ENCODE measurements at regions not wholly inside any gene's neighbourhood (a gene's known extent, or its start where the extent isn't known, plus 50 kb on each side); places are given as distances from the start of the nearest gene placed in this dataset.

DNA sequence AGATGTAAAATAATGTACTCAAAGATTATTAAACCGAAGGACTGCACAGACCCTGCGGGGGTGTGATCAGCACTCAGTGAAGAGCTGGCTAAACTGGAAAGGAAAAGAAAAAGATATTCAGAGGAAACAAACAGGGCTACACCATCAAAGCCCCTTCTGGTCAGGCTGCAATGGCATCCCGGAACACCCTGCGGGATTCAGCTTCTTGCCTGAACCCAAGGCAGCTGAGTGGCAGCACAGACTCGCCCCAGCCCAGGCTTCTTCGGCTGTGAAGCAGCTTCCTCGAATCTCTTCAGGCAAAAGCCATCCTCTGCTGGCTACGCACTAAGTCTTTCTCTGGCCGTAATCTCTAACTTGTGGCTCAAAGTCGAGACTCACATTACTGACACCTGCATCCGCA lies 220.9 kb downstream of the TEX29 start:
- no peak for DNase-seq

- DNase-seq = no peak
These were observed 221.5 kb downstream of the TEX29 start for GRCh38 chr13:111541752-111542529.

GRCh38 chr13:111542530-111543341 lies 222.3 kb downstream of the TEX29 start:
- DNase-seq = no peak

GRCh38 chr13:111546921-111547675 lies 226.7 kb downstream of the TEX29 start:
- no peak for DNase-seq

DNA sequence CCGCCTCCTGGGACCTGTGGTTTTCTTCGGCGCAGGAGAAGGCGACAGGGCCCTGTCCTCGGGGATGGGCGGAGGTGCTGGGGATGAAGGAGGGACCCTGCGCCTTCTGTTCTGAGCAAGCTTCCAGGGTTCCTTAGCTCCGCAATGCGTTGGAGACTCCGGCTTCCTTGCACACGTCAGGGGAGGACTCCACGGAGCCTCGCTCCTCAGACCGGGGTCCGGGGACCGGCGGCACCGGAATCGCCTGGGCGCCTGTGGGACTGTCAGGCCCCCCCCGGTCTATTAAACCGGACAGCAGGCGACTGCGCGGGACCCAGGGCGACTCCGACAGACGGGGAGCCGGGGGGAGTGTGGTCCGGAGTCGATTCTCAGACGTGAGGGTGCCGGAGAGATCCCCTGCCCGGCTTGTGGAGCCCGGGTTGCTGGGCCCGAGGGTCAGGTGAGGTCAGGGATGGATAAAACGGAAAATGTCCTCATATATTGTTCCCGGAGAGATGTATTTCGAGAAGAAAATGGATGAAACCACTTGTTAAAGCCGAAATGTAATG lies 227.4 kb downstream of the TEX29 start:
- no peak for DNase-seq

GRCh38 chr13:111548301-111548700 lies 227.9 kb downstream of the TEX29 start:
- DNase-seq = no peak

GRCh38 chr13:111548805-111549204 lies 228.4 kb downstream of the TEX29 start:
- no peak for DNase-seq

- DNase-seq = no peak
These were observed 229.0 kb downstream of the TEX29 start for GRCh38 chr13:111549464-111549863.

GRCh38 chr13:111550062-111550461 lies 229.6 kb downstream of the TEX29 start:
- DNase-seq = no peak

DNA sequence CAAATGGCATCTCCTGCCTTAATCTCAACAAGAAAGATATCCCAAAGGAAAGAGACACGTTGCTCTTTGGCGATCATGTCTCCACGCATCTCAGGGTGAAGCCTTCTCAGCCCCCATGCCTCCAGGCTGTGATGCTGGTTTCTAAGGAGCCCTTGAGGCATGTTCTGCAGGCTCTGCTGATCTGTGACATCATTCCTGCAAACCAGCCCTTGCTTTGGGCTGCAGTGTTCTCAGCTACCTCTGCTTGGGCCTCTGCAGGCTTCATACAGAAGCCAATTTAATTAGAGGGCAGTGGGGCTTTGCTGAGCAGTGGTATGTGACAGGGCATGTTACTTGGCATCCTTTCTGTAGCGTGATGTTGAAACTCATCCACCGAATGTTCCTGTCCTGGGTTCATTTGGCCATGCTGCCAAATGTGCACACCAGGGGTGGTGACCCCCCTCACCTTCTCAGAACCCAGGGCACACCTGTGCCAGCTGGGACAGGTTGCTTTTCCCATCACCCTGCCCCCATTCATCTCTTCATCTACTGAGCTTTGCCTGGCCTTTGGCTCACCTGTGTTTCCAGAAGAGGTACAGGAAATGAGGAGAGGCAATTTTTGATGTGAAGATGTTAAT lies 230.9 kb downstream of the TEX29 start:
- DNase-seq = no peak

DNA sequence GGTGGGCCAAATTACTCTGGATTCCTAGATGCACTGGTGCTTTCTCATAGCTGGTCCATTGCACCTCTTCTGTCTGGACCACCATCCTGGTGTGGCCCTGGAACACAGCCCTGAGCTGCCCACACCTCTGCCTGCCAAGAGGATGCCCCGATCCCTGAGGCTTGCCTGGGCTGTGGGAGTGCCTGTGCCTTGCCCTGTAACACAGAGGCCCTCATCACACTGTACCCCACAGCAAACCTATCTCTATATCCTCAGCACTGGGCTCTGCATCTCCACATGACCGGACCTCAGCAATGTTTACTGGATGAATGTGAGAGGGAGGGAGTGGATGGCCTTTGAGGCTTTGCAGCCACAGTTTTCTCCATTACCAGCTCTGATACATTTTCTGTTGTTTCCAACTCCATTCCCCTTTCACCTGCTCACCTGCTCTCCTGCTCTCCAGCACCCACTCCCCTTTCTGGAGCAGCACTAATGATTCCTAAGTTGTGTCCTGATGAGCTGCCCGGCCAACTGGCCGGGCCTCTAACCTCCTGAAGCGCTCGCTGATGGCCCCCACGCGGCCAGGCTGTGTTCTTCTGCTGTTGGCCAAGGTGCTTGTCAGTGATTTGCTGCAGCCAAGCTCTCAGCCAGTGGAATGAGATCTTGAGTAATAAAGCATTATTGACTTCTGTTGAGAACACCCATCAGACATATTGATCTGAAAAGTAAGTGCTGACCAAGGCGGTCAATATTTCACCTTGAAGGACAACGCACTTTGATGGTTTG lies 232.6 kb downstream of the TEX29 start:
- no peak for DNase-seq

DNA sequence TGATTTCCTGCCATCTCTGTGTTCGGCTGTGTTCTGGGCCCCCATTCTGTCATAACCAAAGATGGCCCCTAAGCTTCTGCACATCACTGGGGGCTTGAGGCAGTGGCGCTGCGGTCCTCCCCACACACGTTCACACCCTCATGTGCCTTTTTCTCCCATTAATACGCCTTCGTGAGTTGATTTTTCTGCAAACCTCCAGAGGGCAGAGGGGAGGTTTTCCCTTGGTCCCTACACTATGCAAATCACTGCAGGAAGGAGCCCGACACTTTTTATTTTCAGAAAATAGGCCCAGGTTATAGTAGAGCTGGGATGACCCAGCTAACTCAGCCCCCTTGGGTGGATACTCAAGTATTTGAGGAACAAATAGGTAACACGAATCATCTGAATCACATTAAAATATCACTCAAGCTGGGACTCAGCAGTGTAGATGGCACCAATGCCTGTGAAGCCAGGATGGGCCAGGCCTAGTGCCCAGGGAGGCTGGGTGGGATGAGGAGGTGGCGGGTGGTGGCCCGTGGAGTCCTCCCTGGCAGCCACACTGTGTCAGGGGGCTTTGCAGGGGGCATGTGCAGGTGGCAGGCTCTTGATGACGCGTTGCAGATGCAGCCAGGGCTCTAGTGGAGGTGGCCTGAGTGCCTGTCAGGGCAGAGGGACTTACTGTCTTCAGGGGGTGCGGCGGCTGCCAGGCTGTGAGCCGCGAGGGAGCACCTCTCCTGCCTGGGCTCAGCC lies 234.3 kb downstream of the TEX29 start:
- DNase-seq = no peak

DNA sequence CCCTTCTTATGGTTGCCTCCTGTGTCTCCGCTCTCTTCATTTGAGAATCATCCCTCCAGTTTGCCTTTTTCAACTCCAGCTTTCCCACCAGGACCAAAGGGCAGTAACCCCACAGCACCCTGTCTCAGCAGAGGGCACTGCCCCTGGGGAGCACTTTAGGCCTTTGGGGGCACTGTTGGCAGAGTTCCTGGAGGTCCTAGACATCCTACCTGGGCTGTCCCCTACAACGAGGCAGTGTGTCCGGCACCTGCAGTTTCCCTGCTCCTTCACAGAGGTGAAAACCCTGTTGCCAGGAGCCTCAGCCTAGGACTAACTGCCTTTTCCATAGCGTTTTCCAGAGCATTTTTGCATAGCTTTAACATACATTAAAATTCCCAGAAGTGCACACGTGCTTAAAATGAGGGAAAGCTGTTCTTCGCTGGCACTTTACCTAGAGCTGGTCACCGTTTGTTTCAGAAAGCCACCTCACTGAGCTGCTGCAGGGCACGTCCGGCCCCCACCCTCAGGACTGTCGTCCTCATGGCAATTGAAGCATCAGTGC lies 234.9 kb downstream of the TEX29 start:
- no peak for DNase-seq

- DNase-seq = no peak
These were observed 235.5 kb downstream of the TEX29 start for GRCh38 chr13:111555903-111556302.

DNA sequence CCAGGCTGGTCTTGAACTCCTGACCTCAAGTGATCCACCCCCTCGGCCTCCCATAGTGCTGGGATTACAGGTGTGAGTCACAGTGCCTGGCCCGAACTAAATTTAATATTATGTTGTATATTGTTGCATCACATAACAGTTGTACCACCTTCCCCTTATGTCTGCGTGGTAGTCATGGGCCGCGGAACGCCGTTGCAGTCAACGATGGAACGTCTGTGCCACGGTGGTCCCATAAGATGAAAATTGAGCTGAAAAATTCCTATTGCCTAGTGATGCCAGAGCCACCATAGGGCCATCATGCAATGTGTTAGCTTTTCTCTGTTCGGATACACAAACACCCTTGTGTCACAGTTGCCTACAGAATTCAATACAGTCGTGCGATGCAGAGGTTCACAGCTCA lies 236.1 kb downstream of the TEX29 start:
- no peak for DNase-seq

- DNase-seq = no peak
These were observed 237.7 kb downstream of the TEX29 start for GRCh38 chr13:111557921-111558699.

- no peak for DNase-seq
These were observed 238.3 kb downstream of the TEX29 start for GRCh38 chr13:111558700-111559088.

DNA sequence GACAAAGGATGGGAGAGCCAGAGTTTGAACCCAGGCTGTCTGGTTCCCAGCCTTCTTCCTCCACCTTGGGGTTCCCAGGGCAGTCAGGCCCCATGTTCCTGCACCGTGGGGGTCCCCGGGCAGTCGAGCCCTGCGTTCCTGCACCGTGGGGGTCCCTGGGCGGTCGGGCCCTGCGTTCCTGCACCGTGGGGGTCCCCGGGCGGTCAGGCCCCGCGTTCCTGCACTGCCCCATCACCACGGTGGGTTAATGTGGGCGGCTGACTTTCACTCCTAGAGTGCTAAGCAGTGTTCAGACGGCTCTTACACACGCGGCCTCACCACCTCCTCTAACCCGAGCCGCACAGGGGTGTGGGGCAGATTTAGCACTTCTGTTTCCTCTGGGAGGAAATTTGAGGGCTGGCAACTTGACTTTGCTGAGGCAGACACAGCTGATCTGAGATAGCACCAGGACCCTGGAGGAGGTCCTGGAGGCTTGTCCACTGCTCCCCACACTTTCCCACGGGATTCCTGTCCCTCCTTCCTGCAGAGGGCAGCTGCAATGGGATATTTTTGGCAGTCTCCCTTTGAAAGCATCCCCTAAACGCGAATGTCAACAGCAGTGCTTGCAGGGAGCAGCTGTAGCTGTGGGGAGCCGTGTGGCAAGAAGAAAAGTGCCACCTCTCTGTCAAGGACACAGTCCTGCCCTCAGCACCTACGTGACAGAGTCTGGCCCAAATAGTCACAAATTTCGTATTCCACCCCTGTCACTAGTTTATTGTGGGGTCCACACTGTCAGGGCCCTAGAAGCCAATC lies 239.4 kb downstream of the TEX29 start:
- no peak for DNase-seq

DNA sequence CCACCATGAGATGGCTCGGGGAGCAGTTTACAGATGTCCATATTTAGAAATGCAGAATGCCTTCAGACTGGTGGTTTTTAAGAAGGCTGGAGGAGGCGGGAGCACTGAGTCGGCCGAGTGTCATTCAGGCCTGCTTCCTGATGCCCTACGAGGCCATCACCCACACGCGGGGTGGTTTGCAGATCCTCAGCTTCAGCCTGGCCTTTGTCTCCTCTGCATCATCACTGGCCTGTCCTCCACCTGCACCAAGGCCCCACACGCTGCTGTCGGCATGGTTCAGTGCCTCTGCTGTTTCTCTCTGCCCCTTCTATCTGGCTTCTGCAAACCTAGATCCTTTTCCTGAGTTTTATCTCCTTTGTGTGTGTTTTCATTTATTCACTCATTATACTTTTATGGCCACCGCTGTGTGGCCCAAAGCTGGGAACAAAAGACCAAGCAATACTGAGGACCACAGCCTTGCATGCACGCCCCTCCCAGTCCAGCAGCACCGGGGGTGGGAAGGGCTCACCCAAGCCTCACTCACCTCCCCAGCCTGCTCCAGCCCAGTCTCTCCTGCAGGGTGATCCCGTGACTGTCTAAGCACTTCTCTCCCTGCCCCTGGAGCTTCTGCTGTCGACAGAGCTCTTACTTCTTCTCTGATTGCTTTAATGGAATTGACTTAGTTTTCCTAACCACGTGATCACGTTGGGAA lies 240.8 kb downstream of the TEX29 start:
- no peak for DNase-seq

Measured in Kasumi-1 (cell line).